ENCODE measurements at regions not wholly inside any gene's neighbourhood (a gene's known extent, or its start where the extent isn't known, plus 50 kb on each side); places are given as distances from the start of the nearest gene placed in this dataset.

GRCh38 chr11:80517701-80518100 lies 1076.9 kb upstream of the TENM4 start:
- TF ChIP-seq CTCF (IDR thresholded peaks at IDR 0.05) = no peak
- no peak for TF ChIP-seq EZH2 (IDR thresholded peaks at IDR 0.05)

Measured in neural progenitor cell (in vitro differentiated cells).